Liver (tissue), 8 donors: ENCODE measurements at regions not wholly inside any gene's neighbourhood (a gene's known extent, or its start where the extent isn't known, plus 50 kb on each side); places are given as distances from the start of the nearest gene placed in this dataset.

Experiments used
- DNase-seq: peaks from one replicate; pipeline ENCODE4 v3.0.0-alpha.2; 2017; ENCODE audit warnings: low spot score
- H3K27ac ChIP-seq, 2 donors: one replicate each; pipeline ENCODE4 v1.7.0; 2013; ENCODE audit warnings: inconsistent platforms in 2 of 2, low read length in 2 of 2, control low read depth in 1 of 2, low read depth in 1 of 2, mild to moderate bottlenecking in 1 of 2
- H3K27me3 ChIP-seq, 4 donors: one replicate each; pipeline versions ENCODE4 v1.6.1 to v1.7.0; 2013; ENCODE audit warnings: low read length in 3 of 4, inconsistent platforms in 1 of 4, mild to moderate bottlenecking in 1 of 4, moderate library complexity in 1 of 4; ENCODE audit not compliant: control insufficient read depth in 4 of 4, insufficient read depth in 4 of 4
- H3K36me3 ChIP-seq, 4 donors: one replicate each; pipeline versions ENCODE4 v1.6.1 to v1.7.0; 2013; ENCODE audit warnings: low read length in 3 of 4, mild to moderate bottlenecking in 3 of 4, low read depth in 1 of 4, moderate library complexity in 1 of 4; ENCODE audit not compliant: control insufficient read depth in 4 of 4, insufficient read depth in 3 of 4
- H3K4me1 ChIP-seq, 4 donors: one replicate each; pipeline versions ENCODE4 v1.6.1 to v1.7.0; 2013; ENCODE audit warnings: low read length in 3 of 4, mild to moderate bottlenecking in 3 of 4, moderate library complexity in 1 of 4; ENCODE audit not compliant: control insufficient read depth in 4 of 4, insufficient read depth in 4 of 4
- H3K4me3 ChIP-seq, 3 donors: one replicate each; pipeline versions ENCODE4 v1.6.1 to v1.7.0; 2013; ENCODE audit warnings: low read length in 3 of 3, control low read depth in 1 of 3, low read depth in 1 of 3, mild to moderate bottlenecking in 1 of 3
- H3K9ac ChIP-seq, 2 donors: one replicate each; pipeline ENCODE4 v1.7.0; 2013; ENCODE audit warnings: low read length in 2 of 2, mild to moderate bottlenecking in 2 of 2, moderate library complexity in 2 of 2, control low read depth in 1 of 2, low read depth in 1 of 2
- H3K9me3 ChIP-seq, 4 donors: one replicate each; pipeline versions ENCODE4 v1.6.1 to v1.7.0; 2013; ENCODE audit warnings: low read length in 3 of 4; ENCODE audit not compliant: control insufficient read depth in 4 of 4
- ATF3 ChIP-seq: IDR thresholded peaks from 2 replicates; pipeline ENCODE4 v1.6.1; 2016; ENCODE audit warnings: antibody characterized with exemption
- CTCF ChIP-seq: fragments of 150-350 bp; IDR thresholded peaks from 2 replicates; pipeline ENCODE4 v1.5.1; 2017; ENCODE audit warnings: improper control_type of control experiment, low read depth, low read length; ENCODE audit not compliant: missing input control
- EGR1 ChIP-seq, 2 donors: IDR thresholded peaks; 2 replicates each; pipeline ENCODE4 v1.6.1; 2016 to 2018; ENCODE audit warnings: antibody characterized with exemption in 2 of 2, low read depth in 2 of 2
- FOXA1 ChIP-seq: IDR thresholded peaks from 2 replicates; pipeline ENCODE4 v1.6.1; 2016; ENCODE audit warnings: antibody characterized with exemption
- FOXA2 ChIP-seq: IDR thresholded peaks from 2 replicates; pipeline ENCODE4 v1.6.1; 2016; ENCODE audit warnings: antibody characterized with exemption
- GABPA ChIP-seq, 2 donors: IDR thresholded peaks in 1 of 2; conservative IDR thresholded peaks in 1 of 2; 2 replicates each; pipeline ENCODE4 v1.6.1; 2016; ENCODE audit warnings: antibody characterized with exemption in 2 of 2, mild to moderate bottlenecking in 1 of 2, moderate library complexity in 1 of 2
- HNF4A ChIP-seq, 2 donors: conservative IDR thresholded peaks; 2 replicates each; pipeline ENCODE4 v1.6.1; 2016; ENCODE audit warnings: antibody characterized with exemption in 2 of 2, mild to moderate bottlenecking in 2 of 2
- HNF4G ChIP-seq: IDR thresholded peaks from 2 replicates; pipeline ENCODE4 v1.6.1; 2016; ENCODE audit warnings: antibody characterized with exemption
- JUND ChIP-seq, 2 donors: IDR thresholded peaks; 2 replicates each; pipeline ENCODE4 v1.6.1; 2016; ENCODE audit warnings: antibody characterized with exemption in 2 of 2
- MAX ChIP-seq: IDR thresholded peaks from 2 replicates; pipeline ENCODE4 v1.6.1; 2016; ENCODE audit warnings: antibody characterized with exemption
- NR2F2 ChIP-seq: IDR thresholded peaks from 2 replicates; pipeline ENCODE4 v1.6.1; 2016; ENCODE audit warnings: antibody characterized with exemption
- RAD21 ChIP-seq, 2 donors: IDR thresholded peaks; 2 replicates each; pipeline ENCODE4 v1.6.1; 2016; ENCODE audit warnings: antibody characterized with exemption in 2 of 2, mild to moderate bottlenecking in 2 of 2
- REST ChIP-seq: IDR thresholded peaks from 2 replicates; pipeline ENCODE4 v1.6.1; 2016; ENCODE audit warnings: antibody characterized with exemption, mild to moderate bottlenecking
- RXRA ChIP-seq, 2 donors: IDR thresholded peaks; 2 replicates each; pipeline ENCODE4 v1.6.1; 2017 to 2018; ENCODE audit warnings: antibody characterized with exemption in 2 of 2, mild to moderate bottlenecking in 1 of 2
- SP1 ChIP-seq: IDR thresholded peaks from 2 replicates; pipeline ENCODE4 v1.6.1; 2018; ENCODE audit warnings: antibody characterized with exemption, mild to moderate bottlenecking
- TAF1 ChIP-seq: conservative IDR thresholded peaks from 2 replicates; pipeline ENCODE4 v1.6.1; 2016; ENCODE audit warnings: antibody characterized with exemption, mild to moderate bottlenecking
- YY1 ChIP-seq: IDR thresholded peaks from 2 replicates; pipeline ENCODE4 v1.6.1; 2016; ENCODE audit warnings: antibody characterized with exemption, mild to moderate bottlenecking
- ZBTB33 ChIP-seq: IDR thresholded peaks from 2 replicates; pipeline ENCODE4 v1.6.1; 2016; ENCODE audit warnings: antibody characterized with exemption
- WGBS: extraction: QIAGEN DNeasy Blood & Tissue Kit; methylation state at CpG from one replicate; pipeline ENCODE4 v1.1.7; 2013; 5-methylcytosine and 5-hydroxymethylcytosine counted together
- donor health status: healthy.
- donor health status: healthy.
- donor health status: healthy.
- donor health status: healthy.
- donor health status: healthy.

- H3K9ac ChIP-seq: no peak overlapping the region
- no peak for DNase-seq
- H3K36me3 ChIP-seq: no peaks in the 10 kb centered on the region
- no peaks in the 10 kb centered on the region for H3K4me1 ChIP-seq
- peaks cover 0 to 3% (median 0%) of the 10 kb centered on the region in 4 donors for H3K27me3 ChIP-seq
- H3K27ac ChIP-seq: no peak overlapping the region
- H3K9me3 ChIP-seq: no peaks in the 10 kb centered on the region
- TF ChIP-seq TAF1 (no peak), EGR1 (IDR thresholded peaks at IDR 0.05; ENCODE audit: low read depth in 2 of 2) (no peak), GABPA (IDR thresholded peaks at IDR 0.05 in 1 of 2, conservative IDR thresholded peaks at IDR 0.05 in 1 of 2) (no peak), FOXA2 (no peak), MAX (no peak), SP1 (no peak), HNF4A (conservative IDR thresholded peaks at IDR 0.05) (no peak), JUND (IDR thresholded peaks at IDR 0.05) (no peak), RAD21 (IDR thresholded peaks at IDR 0.05) (no peak), HNF4G (no peak), ZBTB33 (no peak), CTCF (no peak), NR2F2 (no peak), REST (no peak), YY1 (no peak), RXRA (IDR thresholded peaks at IDR 0.05) (no peak), FOXA1 (no peak), ATF3 (no peak)
- WGBS: 80% methylated on average over 6 of the region's 6 CpGs
- H3K4me3 ChIP-seq: no peak overlapping the region
Observed at GRCh38 chr3:56869157-56869889, 67.6 kb upstream of the ARHGEF3 start.
